Tibial artery (tissue), 4 donors: ENCODE measurements at regions not wholly inside any gene's neighbourhood (a gene's known extent, or its start where the extent isn't known, plus 50 kb on each side); places are given as distances from the start of the nearest gene placed in this dataset.

Experiments used
- DNase-seq, 2 donors: peaks; one replicate each; pipeline ENCODE4 v3.0.0-alpha.2; 2019
- H3K27ac ChIP-seq, 2 donors: fragments of 200-600 bp; sonication (generic) in 1 of 2; 1 replicate in 1 of 2; 2 replicates in 1 of 2; pipeline ENCODE4 v1.5.1; 2018 to 2019; ENCODE audit warnings: mild to moderate bottlenecking in 1 of 2
- H3K27me3 ChIP-seq, 2 donors: fragments of 200-600 bp; sonication (generic) in 1 of 2; one replicate each; pipeline versions ENCODE4 v1.5.1 to v1.6.0; 2016 to 2019
- H3K36me3 ChIP-seq, 3 donors: fragments of 200-600 bp; sonication (generic) in 2 of 3; one replicate each; pipeline ENCODE4 v1.5.1; 2016 to 2019; ENCODE audit warnings: mild to moderate bottlenecking in 2 of 3
- H3K4me1 ChIP-seq, 4 donors: fragments of 200-600 bp; sonication (generic) in 2 of 4; 1 replicate in 3 of 4; 2 replicates in 1 of 4; pipeline ENCODE4 v1.5.1; 2016 to 2019
- H3K4me3 ChIP-seq, 2 donors: fragments of 200-600 bp; sonication (generic) in 1 of 2; 1 replicate in 1 of 2; 2 replicates in 1 of 2; pipeline ENCODE4 v1.5.1; 2018 to 2019; ENCODE audit warnings: mild to moderate bottlenecking in 2 of 2
- H3K9me3 ChIP-seq, 3 donors: fragments of 200-600 bp; sonication (generic) in 1 of 3; one replicate each; pipeline ENCODE4 v1.5.1; 2016 to 2019
- CTCF ChIP-seq, 2 experiments: fragments of 200-600 bp in 1 of 2; fragments of 450-650 bp in 1 of 2; IDR thresholded peaks; one replicate each; pipeline ENCODE4 v1.5.1; 2017 to 2019; ENCODE audit warnings: antibody characterized with exemption in 2 of 2, mild to moderate bottlenecking in 1 of 2, moderate library complexity in 1 of 2
- intact Hi-C: fragments of 100-400 bp; cut with DNase I; formaldehyde crosslinking; loops from one replicate; pipeline ENCODE4 v1.15.0; 2023; ENCODE audit warnings: low total_unique reads

GRCh38 chr6:147108259-147108910 is 95.8 kb upstream of the STXBP5 start:
- Histone ChIP-seq H3K27me3 (no peaks in the 10 kb centered on the region), H3K4me1 (peaks cover 0 to 6% (median 0%) of the 10 kb centered on the region in 4 donors), H3K27ac (no peak overlapping the region), H3K4me3 (no peak overlapping the region), H3K9me3 (no peaks in the 10 kb centered on the region), H3K36me3 (no peaks in the 10 kb centered on the region)
- no peak for DNase-seq
- no peak for TF ChIP-seq CTCF (IDR thresholded peaks at IDR 0.05)
- intact Hi-C loops, result no loop called here

- DNase-seq, result no peak
- intact Hi-C loops, result no loop called here
- peaks cover 0 to 6% (median 0%) of the 10 kb centered on the region in 4 donors for H3K4me1 ChIP-seq
These were observed 94.5 kb upstream of the STXBP5 start for GRCh38 chr6:147109707-147110106.

GRCh38 chr6:147116056-147116455 is 88.2 kb upstream of the STXBP5 start:
- TF ChIP-seq CTCF (IDR thresholded peaks at IDR 0.05), result no peak
- Histone ChIP-seq H3K27ac (no peak overlapping the region), H3K4me1 (peaks cover 0 to 6% (median 2%) of the 10 kb centered on the region in 4 donors), H3K36me3 (no peaks in the 10 kb centered on the region), H3K4me3 (no peak overlapping the region), H3K27me3 (no peaks in the 10 kb centered on the region), H3K9me3 (no peaks in the 10 kb centered on the region)
- no peak for DNase-seq
- intact Hi-C loops, result no loop called here

More at GRCh38 chr6:147109707-147110106, 94.5 kb upstream of the STXBP5 start:
- Histone ChIP-seq H3K27ac (no peak overlapping the region), H3K36me3 (no peaks in the 10 kb centered on the region), H3K9me3 (no peaks in the 10 kb centered on the region), H3K4me3 (no peak overlapping the region), H3K27me3 (no peaks in the 10 kb centered on the region)
- TF ChIP-seq CTCF (IDR thresholded peaks at IDR 0.05), result no peak

- no peak for DNase-seq
- intact Hi-C loops, result no loop called here
- H3K9me3 ChIP-seq, result no peaks in the 10 kb centered on the region
- peaks cover 0 to 6% (median 2%) of the 10 kb centered on the region in 4 donors for H3K4me1 ChIP-seq
- no peaks in the 10 kb centered on the region for H3K36me3 ChIP-seq
- no peak overlapping the region for H3K27ac ChIP-seq
- no peak for TF ChIP-seq CTCF (IDR thresholded peaks at IDR 0.05)
- H3K27me3 ChIP-seq, result no peaks in the 10 kb centered on the region
- no peak overlapping the region for H3K4me3 ChIP-seq
These were observed 87.2 kb upstream of the STXBP5 start for GRCh38 chr6:147117011-147117410.

- Histone ChIP-seq H3K4me3 (peak overlapping the region; percentile 6 to 25), H3K27ac (no peak overlapping the region)
- TF ChIP-seq CTCF (IDR thresholded peaks at IDR 0.05), result no peak
These were observed 86.6 kb upstream of the STXBP5 start for GRCh38 chr6:147117580-147117979.

More at GRCh38 chr6:147117580-147117979, 86.6 kb upstream of the STXBP5 start:
- H3K36me3 ChIP-seq, result no peaks in the 10 kb centered on the region
- no peak for DNase-seq
- peaks cover 0 to 4% (median 2%) of the 10 kb centered on the region in 4 donors for H3K4me1 ChIP-seq
- intact Hi-C loops, result no loop called here
- no peaks in the 10 kb centered on the region for H3K9me3 ChIP-seq
- H3K27me3 ChIP-seq, result no peaks in the 10 kb centered on the region
